ENCODE measurements at regions not wholly inside any gene's neighbourhood (a gene's known extent, or its start where the extent isn't known, plus 50 kb on each side); places are given as distances from the start of the nearest gene placed in this dataset.
"Not testable (repeated sequence)": the region's sequence is repeated elsewhere in the genome, so short reads cannot be mapped to it uniquely, and the experiment has no call there.

DNA sequence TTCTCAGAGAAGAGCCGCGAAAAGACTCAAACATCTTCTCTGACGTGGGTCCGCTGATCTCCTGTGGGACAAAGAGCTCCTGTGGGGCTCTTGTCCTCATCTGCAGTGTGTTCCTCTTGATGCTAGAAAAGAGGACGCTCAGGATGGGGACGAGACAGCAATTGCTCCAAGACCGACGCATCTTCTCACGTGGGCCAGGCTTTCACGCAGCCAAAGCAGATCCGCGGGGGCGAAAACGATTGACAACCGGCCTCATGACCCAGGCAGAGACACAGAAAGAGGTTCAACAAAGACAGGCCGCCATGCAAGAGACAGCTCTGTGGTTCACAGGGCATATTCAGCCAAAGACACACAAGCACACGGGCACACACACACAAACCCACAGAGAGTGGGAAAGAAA, 971.8 kb upstream of the DEFB115 start:
- TF ChIP-seq CTCF (IDR thresholded peaks at IDR 0.05; ENCODE audit: insufficient read depth, low read length, poor library complexity, severe bottlenecking): no peak
- no peak for TF ChIP-seq EZH2phosphoT487 (conservative IDR thresholded peaks at IDR 0.05; ENCODE audit: low read length)
- no peak overlapping the region for H3K9ac ChIP-seq (ENCODE audit: low read length)
- H3F3A ChIP-seq (ENCODE audit: insufficient read depth): no peaks in the 10 kb centered on the region
- H3K27me3 ChIP-seq (ENCODE audit: low read length): no peaks in the 10 kb centered on the region
- H3K4me2 ChIP-seq (ENCODE audit: low read depth, low read length, poor library complexity, severe bottlenecking): no peak overlapping the region
- H3K4me3 ChIP-seq (ENCODE audit: insufficient read depth, low read length, poor library complexity, severe bottlenecking): no peak overlapping the region
- no peaks in the 10 kb centered on the region for H3K9me3 ChIP-seq (ENCODE audit: insufficient read depth, low read length)
- no peaks in the 10 kb centered on the region for H3K9me2 ChIP-seq (replicated peaks; ENCODE audit: insufficient read depth, low read length)
- H2AFZ ChIP-seq (ENCODE audit: low read depth, low read length, severe bottlenecking): no peak overlapping the region
- H3K79me2 ChIP-seq (ENCODE audit: insufficient read depth, low read length): no peaks in the 10 kb centered on the region
- H3K27ac ChIP-seq (ENCODE audit: low read depth, low read length): no peak overlapping the region
- no peaks in the 10 kb centered on the region for H3K36me3 ChIP-seq (ENCODE audit: low read length)
- no peaks in the 10 kb centered on the region for H4K20me1 ChIP-seq (ENCODE audit: low read depth, low read length)

GRCh38 chr20:30286157-30286556, 971.3 kb upstream of the DEFB115 start:
- no peaks in the 10 kb centered on the region for H3K79me2 ChIP-seq (ENCODE audit: insufficient read depth, low read length)
- no peak overlapping the region for H3K9ac ChIP-seq (ENCODE audit: low read length)
- H3K4me2 ChIP-seq (ENCODE audit: low read depth, low read length, poor library complexity, severe bottlenecking): no peak overlapping the region
- H3F3A ChIP-seq (ENCODE audit: insufficient read depth): no peaks in the 10 kb centered on the region
- H3K36me3 ChIP-seq (ENCODE audit: low read length): no peaks in the 10 kb centered on the region
- no peak overlapping the region for H3K27ac ChIP-seq (ENCODE audit: low read depth, low read length)
- H2AFZ ChIP-seq (ENCODE audit: low read depth, low read length, severe bottlenecking): no peak overlapping the region
- H3K9me2 ChIP-seq (replicated peaks; ENCODE audit: insufficient read depth, low read length): no peaks in the 10 kb centered on the region
- TF ChIP-seq EZH2phosphoT487 (conservative IDR thresholded peaks at IDR 0.05; ENCODE audit: low read length) (no peak), CTCF (IDR thresholded peaks at IDR 0.05; ENCODE audit: insufficient read depth, low read length, poor library complexity, severe bottlenecking) (no peak)
- no peaks in the 10 kb centered on the region for H3K9me3 ChIP-seq (ENCODE audit: insufficient read depth, low read length)
- no peak overlapping the region for H3K4me3 ChIP-seq (ENCODE audit: insufficient read depth, low read length, poor library complexity, severe bottlenecking)
- H4K20me1 ChIP-seq (ENCODE audit: low read depth, low read length): no peaks in the 10 kb centered on the region
- no peaks in the 10 kb centered on the region for H3K27me3 ChIP-seq (ENCODE audit: low read length)

- not testable (repeated sequence) for H3K9me3 ChIP-seq (ENCODE audit: insufficient read depth, low read length); H3K4me3 ChIP-seq (ENCODE audit: insufficient read depth, low read length, poor library complexity, severe bottlenecking); H4K20me1 ChIP-seq (ENCODE audit: low read depth, low read length); H3K27me3 ChIP-seq (ENCODE audit: low read length); H3K4me2 ChIP-seq (ENCODE audit: low read depth, low read length, poor library complexity, severe bottlenecking); H3F3A ChIP-seq (ENCODE audit: insufficient read depth); H3K36me3 ChIP-seq (ENCODE audit: low read length); H3K27ac ChIP-seq (ENCODE audit: low read depth, low read length); H2AFZ ChIP-seq (ENCODE audit: low read depth, low read length, severe bottlenecking); H3K9ac ChIP-seq (ENCODE audit: low read length); H3K9me2 ChIP-seq (replicated peaks; ENCODE audit: insufficient read depth, low read length); H3K79me2 ChIP-seq (ENCODE audit: insufficient read depth, low read length)
These were observed 970.0 kb upstream of the DEFB115 start for GRCh38 chr20:30287459-30287858.

GRCh38 chr20:30288346-30288745, 969.1 kb upstream of the DEFB115 start:
- no peaks in the 10 kb centered on the region for H3K27me3 ChIP-seq (ENCODE audit: low read length)
- no peak overlapping the region for H3K4me3 ChIP-seq (ENCODE audit: insufficient read depth, low read length, poor library complexity, severe bottlenecking)
- H3F3A ChIP-seq (ENCODE audit: insufficient read depth): no peaks in the 10 kb centered on the region
- H4K20me1 ChIP-seq (ENCODE audit: low read depth, low read length): no peaks in the 10 kb centered on the region
- H3K4me2 ChIP-seq (ENCODE audit: low read depth, low read length, poor library complexity, severe bottlenecking): no peak overlapping the region
- no peaks in the 10 kb centered on the region for H3K36me3 ChIP-seq (ENCODE audit: low read length)
- H2AFZ ChIP-seq (ENCODE audit: low read depth, low read length, severe bottlenecking): no peak overlapping the region
- TF ChIP-seq CTCF (IDR thresholded peaks at IDR 0.05; ENCODE audit: insufficient read depth, low read length, poor library complexity, severe bottlenecking) (no peak), EZH2phosphoT487 (conservative IDR thresholded peaks at IDR 0.05; ENCODE audit: low read length) (no peak)
- H3K9ac ChIP-seq (ENCODE audit: low read length): no peak overlapping the region
- H3K9me3 ChIP-seq (ENCODE audit: insufficient read depth, low read length): no peaks in the 10 kb centered on the region
- H3K9me2 ChIP-seq (replicated peaks; ENCODE audit: insufficient read depth, low read length): no peaks in the 10 kb centered on the region
- H3K27ac ChIP-seq (ENCODE audit: low read depth, low read length): no peak overlapping the region
- no peaks in the 10 kb centered on the region for H3K79me2 ChIP-seq (ENCODE audit: insufficient read depth, low read length)

DNA sequence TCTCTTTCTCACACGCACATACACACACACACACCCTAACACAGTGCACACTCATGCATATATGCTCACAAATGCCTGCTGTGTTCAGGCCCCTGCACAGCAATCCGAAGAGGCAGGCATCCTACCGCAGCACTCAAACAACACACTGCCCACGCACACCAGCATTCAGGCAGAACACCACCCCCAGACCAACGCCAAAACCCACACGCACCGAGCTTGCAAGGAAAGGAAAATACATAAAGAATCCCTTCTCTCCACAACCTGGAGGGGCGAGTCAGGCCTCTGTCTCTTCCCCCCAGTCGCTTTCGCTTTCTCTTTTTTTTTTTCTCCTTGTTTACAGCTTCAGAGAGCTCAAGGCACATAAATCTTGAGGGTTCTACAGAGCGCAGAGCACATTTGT, 968.4 kb upstream of the DEFB115 start:
- H2AFZ ChIP-seq (ENCODE audit: low read depth, low read length, severe bottlenecking); H3K27ac ChIP-seq (ENCODE audit: low read depth, low read length): not testable (repeated sequence)

DNA sequence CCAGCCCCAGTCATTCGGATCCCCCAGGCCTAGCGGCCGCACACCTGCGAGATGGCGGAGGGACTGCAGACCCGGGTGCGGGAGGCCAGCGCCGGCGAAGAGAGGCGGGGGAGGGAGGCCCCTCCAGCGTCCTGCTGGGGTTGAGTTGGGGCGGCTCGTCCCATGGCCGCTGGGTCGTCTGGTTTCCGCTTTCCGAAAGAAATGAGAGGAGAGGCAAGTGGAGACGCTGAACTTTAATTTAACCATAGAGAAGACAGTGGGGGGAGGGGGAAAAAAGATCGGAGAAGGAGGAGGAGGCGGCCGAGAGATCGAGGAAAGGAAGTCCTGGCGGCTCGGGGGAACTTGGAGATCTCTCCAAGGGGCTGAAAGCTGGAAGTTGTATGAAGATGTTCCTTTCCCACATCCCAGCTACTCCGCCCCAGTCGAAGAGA, 967.7 kb upstream of the DEFB115 start:
- H4K20me1 ChIP-seq (ENCODE audit: low read depth, low read length); H3K9ac ChIP-seq (ENCODE audit: low read length); H3K4me3 ChIP-seq (ENCODE audit: insufficient read depth, low read length, poor library complexity, severe bottlenecking); H3F3A ChIP-seq (ENCODE audit: insufficient read depth); H3K36me3 ChIP-seq (ENCODE audit: low read length); H3K27ac ChIP-seq (ENCODE audit: low read depth, low read length); H3K27me3 ChIP-seq (ENCODE audit: low read length); H3K9me3 ChIP-seq (ENCODE audit: insufficient read depth, low read length); H3K4me2 ChIP-seq (ENCODE audit: low read depth, low read length, poor library complexity, severe bottlenecking); H3K79me2 ChIP-seq (ENCODE audit: insufficient read depth, low read length); H3K9me2 ChIP-seq (replicated peaks; ENCODE audit: insufficient read depth, low read length); H2AFZ ChIP-seq (ENCODE audit: low read depth, low read length, severe bottlenecking): not testable (repeated sequence)

More for the DNA sequence above, 968.4 kb upstream of the DEFB115 start:
- not testable (repeated sequence) for H3K36me3 ChIP-seq (ENCODE audit: low read length); H3K9me2 ChIP-seq (replicated peaks; ENCODE audit: insufficient read depth, low read length); H3K9me3 ChIP-seq (ENCODE audit: insufficient read depth, low read length); H3K79me2 ChIP-seq (ENCODE audit: insufficient read depth, low read length); H3K9ac ChIP-seq (ENCODE audit: low read length); H3F3A ChIP-seq (ENCODE audit: insufficient read depth); H4K20me1 ChIP-seq (ENCODE audit: low read depth, low read length); H3K27me3 ChIP-seq (ENCODE audit: low read length); H3K4me2 ChIP-seq (ENCODE audit: low read depth, low read length, poor library complexity, severe bottlenecking); H3K4me3 ChIP-seq (ENCODE audit: insufficient read depth, low read length, poor library complexity, severe bottlenecking)

All from SU-DHL-6 (cell line).